HG03565 (cell line): ENCODE measurements at regions not wholly inside any gene's neighbourhood (a gene's known extent, or its start where the extent isn't known, plus 50 kb on each side); places are given as distances from the start of the nearest gene placed in this dataset.
"Not testable (repeated sequence)": the region's sequence is repeated elsewhere in the genome, so short reads cannot be mapped to it uniquely, and the experiment has no call there.

Source experiments
- ATAC-seq: cut with Tn5 transposase; IDR thresholded peaks from one replicate; pipeline ENCODE4 v1.9.1; 2021; ENCODE audit warnings: mild to moderate bottlenecking, moderate library complexity; ENCODE audit not compliant: unreplicated experiment

DNA sequence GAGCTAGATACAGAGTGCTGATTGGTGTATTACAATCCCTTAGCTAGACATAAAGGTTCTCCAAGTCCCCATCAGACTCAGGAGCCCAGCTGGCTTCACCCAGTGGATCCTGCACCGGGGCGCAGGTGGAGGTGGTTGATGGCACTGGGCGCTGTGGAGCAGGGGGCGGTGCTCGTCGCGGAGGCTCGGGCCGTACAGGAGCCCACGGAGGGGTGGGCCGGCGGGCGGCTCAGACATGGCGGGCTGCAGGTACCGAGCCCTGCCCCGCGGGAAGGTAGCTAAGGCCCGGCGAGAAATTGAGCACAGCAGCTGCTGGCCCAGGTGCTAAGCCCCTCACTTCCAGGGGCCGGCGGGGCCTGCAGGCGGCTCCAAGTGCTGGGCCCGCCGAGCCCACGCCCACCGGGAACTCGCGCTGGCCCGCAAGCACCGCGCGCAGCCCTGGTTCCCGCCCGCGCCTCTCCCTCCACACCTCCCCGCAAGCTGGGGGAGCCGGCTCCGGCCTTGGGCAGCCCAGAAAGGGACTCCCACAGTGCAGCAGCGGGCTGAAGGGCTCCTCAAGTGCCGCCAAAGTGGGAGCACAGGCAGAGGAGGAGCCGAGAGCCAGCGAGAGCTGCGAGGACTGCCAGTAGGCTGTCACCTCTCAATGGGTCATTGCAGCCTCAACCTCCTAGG lies 96.4 kb upstream of the MYO10 start:
- ATAC-seq = not testable (repeated sequence)

DNA sequence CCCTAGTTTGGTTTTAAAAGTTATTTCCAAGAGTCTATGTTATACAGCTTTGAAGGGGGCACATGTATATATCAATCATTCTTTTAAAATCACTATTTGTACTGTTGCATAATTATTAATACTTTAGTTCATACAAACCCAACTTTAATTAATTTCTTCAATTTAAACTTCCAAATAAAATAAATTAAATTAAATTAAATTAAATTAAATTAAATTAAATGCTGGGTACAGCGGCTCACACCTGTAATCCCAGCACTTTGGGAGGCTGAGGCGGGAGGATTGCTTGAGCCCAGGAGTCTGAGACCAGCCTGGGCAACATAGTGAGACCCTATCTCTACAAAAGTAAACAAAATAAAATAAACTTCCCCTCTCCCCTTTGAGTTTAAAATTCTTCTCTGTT lies 98.9 kb upstream of the MYO10 start:
- ATAC-seq = not testable (repeated sequence)

DNA sequence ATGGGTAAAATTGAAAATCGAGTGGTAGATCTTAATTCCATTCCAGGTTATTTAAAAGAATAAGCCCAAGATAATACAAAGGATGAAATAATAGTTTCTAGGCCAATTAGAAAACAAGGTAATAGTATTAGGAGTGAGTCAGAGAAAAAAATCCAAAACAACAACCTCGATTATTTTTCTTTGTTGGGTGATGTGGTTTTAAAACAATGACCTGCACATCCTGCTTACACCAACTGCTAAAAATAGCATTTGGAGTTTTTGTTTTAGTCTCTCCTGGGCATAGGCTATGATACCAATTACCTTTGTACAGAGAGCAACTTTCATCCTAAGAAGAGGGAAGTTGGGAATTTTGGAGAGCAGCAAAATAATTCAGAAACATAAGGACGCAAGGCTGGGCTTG lies 101.7 kb upstream of the MYO10 start:
- no peak for ATAC-seq

DNA sequence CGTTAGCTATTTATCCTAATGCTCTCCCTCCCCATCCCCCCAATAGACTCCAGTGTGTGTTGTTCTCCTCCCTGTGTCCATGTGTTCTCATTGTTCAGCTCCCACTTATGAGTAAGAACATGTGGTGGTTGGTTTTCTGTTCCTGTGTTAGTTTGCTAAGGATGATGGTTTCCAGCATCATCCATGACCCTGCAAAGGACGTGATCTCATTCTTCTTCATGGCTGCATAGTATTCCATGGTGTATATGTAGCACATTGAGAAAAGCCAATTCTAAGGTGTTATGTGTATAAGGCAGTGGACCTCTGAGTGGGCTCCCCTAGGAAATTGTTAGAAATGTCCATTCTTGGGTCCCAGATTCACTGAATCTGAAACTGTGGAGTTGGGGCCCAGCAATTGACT lies 103.1 kb upstream of the MYO10 start:
- no peak for ATAC-seq

DNA sequence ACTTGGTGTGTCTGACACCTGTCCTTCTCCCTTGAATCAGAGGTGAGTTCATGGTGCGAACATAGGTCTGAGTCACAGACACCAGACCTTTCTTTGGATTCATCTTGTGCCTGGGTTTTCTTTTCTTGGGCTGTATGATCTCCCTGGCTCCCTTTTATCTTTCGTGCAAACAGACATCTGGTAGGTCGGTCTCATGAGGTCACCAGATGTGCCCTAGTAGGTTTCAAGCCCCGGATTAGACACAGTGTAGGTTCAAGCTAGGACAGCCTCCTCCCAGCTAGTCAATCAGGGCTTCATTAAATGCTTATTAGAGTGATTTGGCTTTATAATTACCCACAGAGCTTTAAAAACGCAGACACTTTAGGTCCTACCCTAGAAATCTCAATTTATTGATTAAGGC lies 106.0 kb upstream of the MYO10 start:
- no peak for ATAC-seq

DNA sequence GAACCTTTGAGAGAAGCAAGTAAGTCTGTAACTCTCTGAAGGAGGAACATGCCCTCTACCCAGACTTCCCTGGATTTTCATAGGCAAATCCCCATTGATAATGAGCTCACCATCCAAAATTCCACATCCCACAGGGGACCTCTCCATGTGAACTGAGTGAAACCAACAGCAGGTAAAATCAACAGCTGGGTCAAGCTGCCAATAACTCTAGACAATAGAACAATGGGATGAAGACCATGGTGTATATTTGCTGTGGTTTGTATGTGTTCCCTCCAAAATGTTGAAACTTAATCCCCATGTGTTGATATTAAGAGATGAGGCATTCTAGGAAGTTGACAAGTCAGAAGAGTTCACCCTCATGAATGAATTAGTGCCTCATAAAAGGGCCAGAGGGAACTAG lies 110.2 kb upstream of the MYO10 start:
- ATAC-seq = no peak

DNA sequence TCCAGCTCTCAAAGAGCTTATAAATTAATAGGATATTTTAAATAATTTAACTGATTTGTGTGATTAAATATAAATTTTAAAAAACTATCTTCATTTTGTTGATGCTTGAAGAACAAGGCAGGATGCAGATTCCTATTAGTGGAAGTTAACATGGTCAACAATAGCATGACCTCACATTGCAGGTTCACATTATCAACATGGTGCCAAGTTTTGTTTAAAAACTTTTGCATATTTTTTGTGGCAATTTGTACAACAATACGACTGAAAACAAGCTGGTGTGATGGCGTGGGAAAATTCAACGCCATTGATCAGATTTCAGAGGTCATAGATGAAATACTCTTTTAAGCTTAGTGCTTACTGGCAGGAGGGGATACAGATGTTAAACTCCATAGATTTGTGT lies 114.1 kb upstream of the MYO10 start:
- ATAC-seq = no peak

DNA sequence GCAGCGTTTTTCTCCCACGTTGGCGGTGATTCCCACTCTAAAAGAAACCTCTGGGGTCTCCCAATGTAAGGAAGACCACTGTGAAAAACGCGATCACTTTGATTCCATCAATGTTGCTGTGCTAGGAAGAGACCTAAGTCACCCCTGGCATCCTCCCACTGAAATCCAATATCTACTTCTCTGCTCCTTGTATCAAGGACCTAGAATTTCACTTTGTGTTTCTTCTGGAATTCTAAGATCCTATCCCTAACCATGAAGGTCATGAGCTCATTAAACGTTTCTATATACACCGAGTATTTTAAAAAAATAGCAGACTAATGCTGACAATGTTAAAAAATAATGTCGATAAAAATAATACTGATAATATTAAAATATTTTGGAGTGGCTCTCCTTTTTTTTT lies 118.8 kb upstream of the MYO10 start:
- ATAC-seq = no peak

DNA sequence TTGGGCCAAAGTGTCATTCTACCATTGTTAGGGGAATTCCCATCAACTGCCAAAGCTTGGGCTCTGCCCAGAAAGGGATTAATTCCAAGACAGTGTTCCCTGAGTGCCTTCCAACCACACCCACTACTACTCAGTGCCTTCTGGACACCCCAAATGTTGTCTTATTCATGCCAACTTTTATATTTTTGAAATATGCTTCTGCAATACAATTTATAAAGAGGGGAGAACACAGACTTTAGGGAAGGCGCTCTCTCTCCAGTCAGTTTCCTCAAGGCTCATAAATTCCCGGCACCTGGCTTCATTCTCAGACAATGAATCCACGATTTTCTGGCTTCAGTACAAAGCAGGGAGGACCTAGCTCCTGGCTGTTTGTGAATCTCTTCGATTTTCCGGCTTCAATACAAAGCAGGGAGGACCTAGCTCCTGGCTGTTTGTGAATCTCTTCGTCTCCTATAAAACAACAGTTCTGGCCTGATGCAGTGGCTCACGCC lies 120.1 kb upstream of the MYO10 start:
- ATAC-seq = no peak

DNA sequence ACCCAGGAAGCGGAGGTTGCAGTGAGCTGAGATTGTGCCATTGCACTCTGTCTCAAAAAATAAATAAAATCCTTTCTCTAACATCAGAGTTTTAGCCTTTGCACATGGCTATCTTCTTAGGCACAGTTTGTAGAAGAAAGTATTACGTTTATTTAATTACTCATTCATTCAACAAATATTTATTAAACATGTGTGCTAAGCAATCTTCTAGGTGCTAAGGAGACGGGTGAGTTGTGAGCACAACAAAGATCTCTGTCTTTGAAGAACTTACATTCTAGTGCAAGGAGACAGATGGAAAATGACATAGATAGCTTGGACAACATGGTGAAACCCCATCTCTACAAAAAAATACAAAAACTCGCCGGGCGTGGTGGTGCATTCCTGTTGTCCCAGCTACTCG lies 122.3 kb upstream of the MYO10 start:
- ATAC-seq = no peak

DNA sequence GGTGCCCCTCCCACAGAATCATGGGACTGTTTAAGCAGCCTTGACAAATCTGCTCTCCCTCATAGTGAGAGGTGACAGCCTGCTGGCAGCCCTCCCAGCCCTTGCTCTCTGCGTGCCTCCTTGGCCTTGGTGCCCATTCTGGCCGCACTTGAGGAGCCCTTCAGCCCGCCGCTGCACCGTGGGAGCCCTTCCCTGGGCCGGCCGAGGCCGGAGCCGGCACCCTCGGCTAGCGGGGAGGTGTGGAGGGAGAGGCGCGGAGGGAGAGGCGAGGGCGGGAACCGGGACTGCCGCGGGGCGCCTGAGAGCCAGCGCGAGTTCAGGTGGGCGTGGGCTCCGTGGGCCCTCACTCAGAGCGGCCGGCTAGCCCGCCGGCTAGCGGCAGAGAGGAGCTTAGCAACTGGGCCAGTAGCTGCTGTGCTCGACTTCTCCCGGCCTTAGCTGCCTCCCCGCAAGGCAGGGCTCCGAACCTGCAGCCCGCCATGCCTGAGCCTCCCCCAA lies 125.9 kb upstream of the MYO10 start:
- ATAC-seq = no peak

DNA sequence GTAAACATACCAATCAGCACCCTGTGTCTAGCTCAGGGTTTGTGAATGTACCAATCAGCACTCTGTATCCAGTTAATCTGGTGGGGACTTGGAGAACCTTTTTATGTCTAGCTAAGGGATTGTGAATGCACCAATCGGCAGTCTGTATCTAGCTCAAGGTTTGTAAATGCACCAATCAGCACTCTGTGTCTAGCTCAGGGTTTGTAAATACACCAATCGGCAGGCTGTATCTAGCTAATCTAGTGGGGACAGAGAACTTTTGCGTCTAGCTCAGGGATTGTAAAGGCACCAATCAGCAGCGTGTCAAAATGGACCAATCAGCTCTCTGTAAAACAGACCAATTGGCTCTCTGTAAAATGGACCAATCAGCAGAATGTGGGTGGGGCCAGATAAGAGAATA lies 126.7 kb upstream of the MYO10 start:
- ATAC-seq = not testable (repeated sequence)

DNA sequence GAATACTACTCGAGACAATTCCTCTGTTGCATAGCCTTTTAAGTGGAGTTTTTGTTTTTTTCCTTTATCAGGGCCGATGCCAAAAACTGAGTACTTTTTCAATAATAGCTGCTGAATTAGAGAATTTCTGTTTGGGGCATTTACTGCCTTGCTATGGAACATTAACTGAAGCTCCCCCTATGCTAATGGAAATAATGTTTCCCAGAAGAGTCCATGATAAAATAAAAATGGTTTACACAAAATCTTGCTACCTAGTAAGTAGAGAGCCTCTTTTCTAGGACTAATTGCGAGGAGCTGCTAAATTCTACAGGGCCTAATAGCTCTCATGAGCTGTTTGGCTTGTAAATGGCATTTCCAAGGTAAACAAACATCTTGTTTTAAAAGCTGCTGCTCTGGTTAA lies 128.2 kb upstream of the MYO10 start:
- ATAC-seq = no peak

DNA sequence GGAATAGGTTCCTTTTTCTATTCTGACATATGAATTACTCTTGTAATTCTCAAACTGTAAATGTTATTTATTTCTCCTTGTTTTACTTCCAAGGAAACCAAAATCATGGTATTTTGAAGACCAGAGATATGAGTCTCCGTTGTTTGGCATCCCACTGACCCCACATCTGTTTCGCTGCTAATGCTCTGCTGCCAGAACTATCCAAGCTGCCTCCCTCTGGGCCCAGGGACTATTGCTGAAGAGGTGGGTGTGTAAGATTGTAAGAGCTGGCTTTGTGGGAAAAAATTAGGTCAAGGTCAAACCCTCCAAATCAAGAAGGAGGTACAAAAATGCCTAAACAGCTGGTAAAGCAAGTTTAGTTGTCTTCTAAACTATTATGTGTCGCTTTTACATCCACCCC lies 129.4 kb upstream of the MYO10 start:
- no peak for ATAC-seq

DNA sequence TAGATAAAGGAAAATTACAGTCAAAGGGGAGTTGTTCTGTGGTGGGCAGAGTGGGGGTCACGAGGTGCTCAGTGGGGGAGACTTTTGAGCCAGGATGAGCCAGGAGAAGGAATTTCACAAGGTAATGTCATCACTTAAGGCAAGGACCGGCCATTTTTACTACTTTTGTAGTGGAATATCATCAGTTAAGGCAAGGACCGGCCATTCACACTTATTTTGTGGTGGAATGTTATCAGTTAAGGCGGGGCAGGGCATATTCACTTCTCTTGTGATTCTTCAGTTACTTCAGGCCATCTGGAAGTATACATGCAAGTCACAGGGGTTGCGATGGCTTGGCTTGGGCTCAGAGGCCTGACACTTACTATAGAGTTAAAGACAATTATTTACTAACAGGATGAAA lies 129.9 kb upstream of the MYO10 start:
- not testable (repeated sequence) for ATAC-seq

DNA sequence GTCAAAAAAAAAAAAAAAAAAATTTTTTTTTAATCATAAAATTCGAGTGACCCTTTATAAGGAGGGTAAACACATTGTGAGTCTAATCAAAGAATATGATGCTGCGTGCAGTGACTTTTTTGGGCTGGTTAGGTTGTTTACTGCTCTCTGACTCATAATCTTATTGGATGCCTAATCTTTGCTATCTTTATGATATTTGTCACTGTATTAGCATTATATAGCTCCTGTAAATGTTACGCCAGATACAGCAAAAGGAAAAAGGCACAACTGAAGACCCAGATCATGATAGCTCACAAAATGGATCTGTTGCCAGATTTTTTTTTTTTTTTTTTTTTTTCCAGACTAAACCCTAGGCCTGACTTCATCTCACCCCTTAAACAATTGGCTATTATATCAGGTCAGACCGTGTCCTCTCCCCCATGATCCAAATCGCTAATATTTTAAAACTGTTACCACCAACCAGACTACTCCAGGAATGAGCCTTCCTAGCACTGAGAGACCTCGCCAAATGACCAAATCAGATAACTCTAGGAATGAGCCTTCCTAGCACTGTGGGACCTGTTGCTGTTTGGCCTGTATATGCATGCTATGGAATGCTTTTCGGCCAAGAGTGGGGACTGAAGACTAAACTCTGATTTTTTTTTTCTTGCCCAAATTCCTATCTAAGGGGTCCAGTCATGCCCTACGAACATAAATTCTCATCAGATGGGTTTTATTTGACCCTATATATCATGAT lies 131.7 kb upstream of the MYO10 start:
- no peak for ATAC-seq

DNA sequence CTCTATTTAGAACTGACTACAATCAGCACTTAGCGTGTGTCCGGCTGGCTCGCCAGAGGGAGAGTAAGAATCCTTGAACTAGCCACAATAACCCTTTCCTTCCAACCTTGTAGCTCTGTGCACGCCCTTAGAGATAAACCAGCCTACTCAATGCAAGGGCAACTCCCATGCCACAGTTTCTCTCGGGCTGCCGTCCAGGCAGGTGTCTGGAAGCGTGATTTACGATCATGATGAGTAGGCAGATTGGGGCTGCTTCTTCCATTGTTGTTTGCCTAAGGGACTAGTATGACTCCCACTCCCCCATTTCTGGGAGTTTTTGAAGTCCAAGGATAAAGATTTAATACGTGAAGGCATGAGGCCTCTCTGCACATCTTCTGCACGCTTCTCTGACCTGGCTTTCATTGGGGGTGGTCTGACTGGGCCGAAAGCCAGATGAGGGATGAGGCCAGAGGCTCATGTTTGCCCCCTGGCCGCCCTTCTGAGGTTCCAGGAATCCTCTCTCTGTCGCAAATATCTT lies 134.0 kb upstream of the MYO10 start:
- no peak for ATAC-seq

DNA sequence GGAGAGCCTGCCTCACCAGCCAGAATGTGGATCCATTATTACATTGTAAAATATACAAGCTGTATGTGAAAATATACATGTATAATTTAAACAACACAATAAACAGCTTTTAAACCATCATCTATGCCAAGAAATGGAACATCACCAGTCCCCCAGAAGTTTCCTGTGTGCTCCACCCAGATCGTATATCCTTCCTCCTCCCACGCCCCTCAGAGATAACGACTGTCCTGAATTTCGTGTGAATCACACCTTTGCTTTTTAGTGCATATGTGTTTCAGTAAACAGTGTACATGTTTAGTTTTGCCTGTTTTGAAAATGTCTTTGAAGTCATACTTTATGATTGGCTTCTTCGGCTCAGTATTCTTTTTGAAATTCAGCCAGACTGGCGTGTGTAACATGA lies 134.6 kb upstream of the MYO10 start:
- ATAC-seq = no peak

DNA sequence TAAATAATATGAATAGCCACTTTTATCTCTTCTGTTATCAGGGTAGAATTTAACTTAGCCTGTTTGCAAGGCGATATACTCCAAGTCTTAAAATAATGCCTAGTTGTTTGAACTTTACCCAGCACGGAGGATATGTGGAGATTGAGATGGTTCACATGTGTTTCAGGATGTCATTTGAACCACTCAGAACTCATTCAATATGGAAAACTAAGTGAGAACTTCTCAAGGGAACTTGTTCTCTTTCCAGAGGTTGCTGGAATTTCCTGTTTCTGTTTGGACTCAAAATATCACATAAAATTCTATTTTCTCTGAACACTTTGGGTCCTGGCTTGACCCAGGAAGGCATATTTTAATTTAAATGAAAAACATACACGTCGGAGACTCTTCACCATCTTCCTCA lies 139.1 kb upstream of the MYO10 start:
- no peak for ATAC-seq

DNA sequence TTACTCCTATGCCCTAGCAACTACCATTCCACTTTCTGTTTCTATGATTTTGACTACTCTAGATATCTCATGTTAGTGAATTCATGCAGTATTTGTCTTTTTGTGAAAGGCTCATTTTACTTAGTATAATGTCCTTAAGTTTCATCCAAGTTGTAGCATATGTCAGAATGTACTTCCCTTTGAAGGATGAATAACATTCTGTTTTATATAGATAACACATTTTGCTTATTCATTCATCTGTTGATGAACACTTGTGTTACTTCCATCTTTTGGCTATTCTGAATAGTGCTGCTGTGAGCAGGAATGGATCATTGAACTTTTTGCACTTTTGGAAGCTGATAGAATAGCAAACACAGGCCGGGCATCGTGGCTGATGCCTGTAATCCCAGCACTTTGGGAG lies 140.2 kb upstream of the MYO10 start:
- ATAC-seq = no peak

DNA sequence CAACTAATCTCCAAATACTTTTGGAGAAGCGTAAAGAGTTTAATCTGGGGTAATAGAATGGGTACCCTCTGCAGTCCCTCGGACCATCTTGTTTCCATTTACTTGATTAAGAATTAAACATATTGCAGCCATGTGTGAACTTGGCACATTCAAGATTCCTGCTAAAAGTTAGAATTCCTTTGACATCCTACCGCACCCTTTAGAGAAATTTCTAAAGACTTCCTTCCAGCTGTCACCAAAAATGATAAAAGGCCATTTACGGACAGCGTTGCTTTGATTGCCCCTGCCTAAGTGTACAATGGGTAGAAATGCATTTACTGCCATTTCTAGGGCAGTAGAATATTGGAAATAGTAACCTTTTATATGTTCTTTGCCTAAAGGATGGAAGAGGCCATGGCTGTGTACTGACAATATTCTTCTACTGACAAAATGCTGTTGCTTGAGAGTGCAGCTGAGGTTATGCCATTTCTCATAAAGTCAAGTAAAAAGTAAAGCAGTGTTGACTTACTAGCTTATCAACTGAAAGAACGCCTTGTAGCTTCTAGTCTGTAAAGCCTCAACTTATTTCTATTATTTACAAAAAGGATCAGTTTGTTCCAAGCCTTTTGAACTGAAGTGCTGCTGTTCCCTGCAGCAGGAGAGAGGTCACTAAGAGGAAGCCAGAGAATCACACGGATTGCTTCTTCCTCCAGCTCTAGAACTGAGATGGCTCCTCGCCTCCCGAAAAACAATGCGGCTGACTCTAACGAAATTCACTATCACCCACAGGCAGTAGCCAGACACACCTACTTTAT lies 139.8 kb upstream of the BASP1 start:
- ATAC-seq = no peak
